ENCODE measurements at regions not wholly inside any gene's neighbourhood (a gene's known extent, or its start where the extent isn't known, plus 50 kb on each side); places are given as distances from the start of the nearest gene placed in this dataset.
"Not testable (repeated sequence)": the region's sequence is repeated elsewhere in the genome, so short reads cannot be mapped to it uniquely, and the experiment has no call there.

GRCh38 chr9:65420771-65421170 lies 135.8 kb upstream of the FOXD4L5 start:
- TF ChIP-seq JUND (IDR thresholded peaks at IDR 0.05; ENCODE audit: low read depth), result no peak
- no peak for DNase-seq (ENCODE audit: low read depth in 1 of 2, low spot score in 1 of 2)
- in situ Hi-C loops (cut with HindIII; ENCODE audit: low pct_unique_long_range_greater_than_20kb, low sequenced_read_pairs), result no loop called here

GRCh38 chr9:65418966-65419365 lies 134.0 kb upstream of the FOXD4L5 start:
- in situ Hi-C loops (cut with HindIII; ENCODE audit: low pct_unique_long_range_greater_than_20kb, low sequenced_read_pairs); DNase-seq (ENCODE audit: low read depth in 1 of 2, low spot score in 1 of 2): not testable (repeated sequence)

- DNase-seq (ENCODE audit: low read depth in 1 of 2, low spot score in 1 of 2); in situ Hi-C loops (cut with HindIII; ENCODE audit: low pct_unique_long_range_greater_than_20kb, low sequenced_read_pairs): not testable (repeated sequence)
Measured at GRCh38 chr9:65416948-65417347, 131.9 kb upstream of the FOXD4L5 start.

GRCh38 chr9:65414249-65414648 lies 129.2 kb upstream of the FOXD4L5 start:
- in situ Hi-C loops (cut with HindIII; ENCODE audit: low pct_unique_long_range_greater_than_20kb, low sequenced_read_pairs); DNase-seq (ENCODE audit: low read depth in 1 of 2, low spot score in 1 of 2): not testable (repeated sequence)

- in situ Hi-C loops (cut with HindIII; ENCODE audit: low pct_unique_long_range_greater_than_20kb, low sequenced_read_pairs); DNase-seq (ENCODE audit: low read depth in 1 of 2, low spot score in 1 of 2): not testable (repeated sequence)
Measured at GRCh38 chr9:65413371-65413770, 128.4 kb upstream of the FOXD4L5 start.

- DNase-seq (ENCODE audit: low read depth in 1 of 2, low spot score in 1 of 2), result no peak
- in situ Hi-C loops (cut with HindIII; ENCODE audit: low pct_unique_long_range_greater_than_20kb, low sequenced_read_pairs), result no loop called here
- no peak for TF ChIP-seq JUND (IDR thresholded peaks at IDR 0.05; ENCODE audit: low read depth)
Measured at GRCh38 chr9:65411901-65412300, 126.9 kb upstream of the FOXD4L5 start.

- in situ Hi-C loops (cut with HindIII; ENCODE audit: low pct_unique_long_range_greater_than_20kb, low sequenced_read_pairs), result no loop called here
- no peak for DNase-seq (ENCODE audit: low read depth in 1 of 2, low spot score in 1 of 2)
- no peak for TF ChIP-seq JUND (IDR thresholded peaks at IDR 0.05; ENCODE audit: low read depth)
Measured at GRCh38 chr9:65411336-65411735, 126.3 kb upstream of the FOXD4L5 start.

- TF ChIP-seq JUND (IDR thresholded peaks at IDR 0.05; ENCODE audit: low read depth), result no peak
- DNase-seq (ENCODE audit: low read depth in 1 of 2, low spot score in 1 of 2), result no peak
- in situ Hi-C loops (cut with HindIII; ENCODE audit: low pct_unique_long_range_greater_than_20kb, low sequenced_read_pairs), result no loop called here
Measured at GRCh38 chr9:65410926-65411325, 125.9 kb upstream of the FOXD4L5 start.

GRCh38 chr9:65409471-65409980 lies 124.5 kb upstream of the FOXD4L5 start:
- no peak for DNase-seq (ENCODE audit: low read depth in 1 of 2, low spot score in 1 of 2)
- in situ Hi-C loops (cut with HindIII; ENCODE audit: low pct_unique_long_range_greater_than_20kb, low sequenced_read_pairs), result no loop called here
- no peak for TF ChIP-seq JUND (IDR thresholded peaks at IDR 0.05; ENCODE audit: low read depth)

- DNase-seq (ENCODE audit: low read depth in 1 of 2, low spot score in 1 of 2); in situ Hi-C loops (cut with HindIII; ENCODE audit: low pct_unique_long_range_greater_than_20kb, low sequenced_read_pairs): not testable (repeated sequence)
Measured at GRCh38 chr9:65408806-65409205, 123.8 kb upstream of the FOXD4L5 start.

GRCh38 chr9:65406625-65407024 lies 121.6 kb upstream of the FOXD4L5 start:
- in situ Hi-C loops (cut with HindIII; ENCODE audit: low pct_unique_long_range_greater_than_20kb, low sequenced_read_pairs); DNase-seq (ENCODE audit: low read depth in 1 of 2, low spot score in 1 of 2): not testable (repeated sequence)

- in situ Hi-C loops (cut with HindIII; ENCODE audit: low pct_unique_long_range_greater_than_20kb, low sequenced_read_pairs); DNase-seq (ENCODE audit: low read depth in 1 of 2, low spot score in 1 of 2): not testable (repeated sequence)
Measured at GRCh38 chr9:65405766-65406165, 120.8 kb upstream of the FOXD4L5 start.

GRCh38 chr9:65405253-65405652 lies 120.2 kb upstream of the FOXD4L5 start:
- DNase-seq (ENCODE audit: low read depth in 1 of 2, low spot score in 1 of 2), result no peak
- no peak for TF ChIP-seq JUND (IDR thresholded peaks at IDR 0.05; ENCODE audit: low read depth)
- in situ Hi-C loops (cut with HindIII; ENCODE audit: low pct_unique_long_range_greater_than_20kb, low sequenced_read_pairs), result no loop called here

- TF ChIP-seq JUND (IDR thresholded peaks at IDR 0.05; ENCODE audit: low read depth), result no peak
- no peak for DNase-seq (ENCODE audit: low read depth in 1 of 2, low spot score in 1 of 2)
- in situ Hi-C loops (cut with HindIII; ENCODE audit: low pct_unique_long_range_greater_than_20kb, low sequenced_read_pairs), result no loop called here
Measured at GRCh38 chr9:65404232-65405006, 119.4 kb upstream of the FOXD4L5 start.
